ENCODE measurements at regions not wholly inside any gene's neighbourhood (a gene's known extent, or its start where the extent isn't known, plus 50 kb on each side); places are given as distances from the start of the nearest gene placed in this dataset.

- TF ChIP-seq CTCF (IDR thresholded peaks at IDR 0.05; ENCODE audit: control extremely low read depth, extremely low read depth): no peak
- Histone ChIP-seq H3K27me3 (ENCODE audit: control insufficient read depth in 3 of 3, insufficient read depth in 3 of 3, low read length in 2 of 3) (no peaks in the 10 kb centered on the region), H3K36me3 (ENCODE audit: control insufficient read depth in 4 of 4, insufficient read depth in 4 of 4, low read length in 4 of 4) (no peaks in the 10 kb centered on the region), H3K4me3 (no peak overlapping the region), H3K9me3 (ENCODE audit: control insufficient read depth in 4 of 4, insufficient read depth in 3 of 4, low read length in 3 of 4) (peaks cover 0 to 3% (median 0%) of the 10 kb centered on the region in 4 donors), H3K27ac (ENCODE audit: low read depth in 1 of 2, low read length in 1 of 2) (no peak overlapping the region), H3K9ac (ENCODE audit: insufficient read depth in 1 of 2, low read length in 2 of 2) (no peak overlapping the region), H3K4me1 (ENCODE audit: control insufficient read depth in 5 of 5, insufficient read depth in 5 of 5, low read length in 5 of 5) (peaks cover 10 to 43% (median 31%) of the 10 kb centered on the region in 5 donors)
- 97% methylated on average over 2 of the region's 2 CpGs for WGBS, 2 donors
- DNase-seq: no peak
- no peak for ATAC-seq (ENCODE audit: insufficient read depth, low FRiP score)
Observed at GRCh38 chr21:39024538-39024937, 158.7 kb downstream of the PSMG1 start.

- DNase-seq: peak; percentile 59 to 72 (median 63)
- peak; percentile 53 for ATAC-seq (ENCODE audit: insufficient read depth, low FRiP score)
- WGBS, 2 donors: 46 to 77% methylated on average over 28 of the region's 28 CpGs
- H3K4me1 ChIP-seq (ENCODE audit: control insufficient read depth in 5 of 5, insufficient read depth in 5 of 5, low read length in 5 of 5): peaks cover 3 to 31% (median 27%) of the 10 kb centered on the region in 5 donors
- peaks cover 0 to 3% (median 0%) of the 10 kb centered on the region in 4 donors for H3K9me3 ChIP-seq (ENCODE audit: control insufficient read depth in 4 of 4, insufficient read depth in 3 of 4, low read length in 3 of 4)
- no peaks in the 10 kb centered on the region for H3K27me3 ChIP-seq (ENCODE audit: control insufficient read depth in 3 of 3, insufficient read depth in 3 of 3, low read length in 2 of 3)
- no peak for TF ChIP-seq CTCF (IDR thresholded peaks at IDR 0.05; ENCODE audit: control extremely low read depth, extremely low read depth)
- H3K27ac ChIP-seq (ENCODE audit: low read depth in 1 of 2, low read length in 1 of 2): peak overlapping the region; percentile 56 to 61
- H3K9ac ChIP-seq (ENCODE audit: insufficient read depth in 1 of 2, low read length in 2 of 2): peak overlapping the region in 1 of 2 donors; percentile 27
- H3K36me3 ChIP-seq (ENCODE audit: control insufficient read depth in 4 of 4, insufficient read depth in 4 of 4, low read length in 4 of 4): no peaks in the 10 kb centered on the region
- no peak overlapping the region for H3K4me3 ChIP-seq
Observed at GRCh38 chr21:39022863-39023693, 160.2 kb downstream of the PSMG1 start.

- Histone ChIP-seq H3K36me3 (ENCODE audit: control insufficient read depth in 4 of 4, insufficient read depth in 4 of 4, low read length in 4 of 4) (no peaks in the 10 kb centered on the region), H3K9me3 (ENCODE audit: control insufficient read depth in 4 of 4, insufficient read depth in 3 of 4, low read length in 3 of 4) (peaks cover 0 to 3% (median 0%) of the 10 kb centered on the region in 4 donors), H3K4me3 (no peak overlapping the region), H3K27me3 (ENCODE audit: control insufficient read depth in 3 of 3, insufficient read depth in 3 of 3, low read length in 2 of 3) (no peaks in the 10 kb centered on the region), H3K9ac (ENCODE audit: insufficient read depth in 1 of 2, low read length in 2 of 2) (no peak overlapping the region), H3K27ac (ENCODE audit: low read depth in 1 of 2, low read length in 1 of 2) (peak overlapping the region; percentile 56 to 61), H3K4me1 (ENCODE audit: control insufficient read depth in 5 of 5, insufficient read depth in 5 of 5, low read length in 5 of 5) (peaks cover 3 to 31% (median 27%) of the 10 kb centered on the region in 5 donors)
- TF ChIP-seq CTCF (IDR thresholded peaks at IDR 0.05; ENCODE audit: control extremely low read depth, extremely low read depth): no peak
- no peak for DNase-seq
- no peak for ATAC-seq (ENCODE audit: insufficient read depth, low FRiP score)
- WGBS, 2 donors: 65 to 66% methylated on average over 6 of the region's 6 CpGs
Observed at GRCh38 chr21:39022466-39022862, 160.8 kb downstream of the PSMG1 start.

All from lung (tissue), 11 donors.